Activated T-helper 1 cell treated with anti-CD3 and anti-CD28 coated beads, Interleukin-2, amount 50 U/mL, for 16 hours (primary cell): ENCODE measurements at regions not wholly inside any gene's neighbourhood (a gene's known extent, or its start where the extent isn't known, plus 50 kb on each side); places are given as distances from the start of the nearest gene placed in this dataset.
"Not testable (repeated sequence)": the region's sequence is repeated elsewhere in the genome, so short reads cannot be mapped to it uniquely, and the experiment has no call there.

Experiments used
- DNase-seq, 2 donors: peaks; one replicate each; pipeline ENCODE4 v3.0.0-alpha.2; 2020; ENCODE audit warnings: low read depth in 1 of 2, low spot score in 1 of 2

DNA sequence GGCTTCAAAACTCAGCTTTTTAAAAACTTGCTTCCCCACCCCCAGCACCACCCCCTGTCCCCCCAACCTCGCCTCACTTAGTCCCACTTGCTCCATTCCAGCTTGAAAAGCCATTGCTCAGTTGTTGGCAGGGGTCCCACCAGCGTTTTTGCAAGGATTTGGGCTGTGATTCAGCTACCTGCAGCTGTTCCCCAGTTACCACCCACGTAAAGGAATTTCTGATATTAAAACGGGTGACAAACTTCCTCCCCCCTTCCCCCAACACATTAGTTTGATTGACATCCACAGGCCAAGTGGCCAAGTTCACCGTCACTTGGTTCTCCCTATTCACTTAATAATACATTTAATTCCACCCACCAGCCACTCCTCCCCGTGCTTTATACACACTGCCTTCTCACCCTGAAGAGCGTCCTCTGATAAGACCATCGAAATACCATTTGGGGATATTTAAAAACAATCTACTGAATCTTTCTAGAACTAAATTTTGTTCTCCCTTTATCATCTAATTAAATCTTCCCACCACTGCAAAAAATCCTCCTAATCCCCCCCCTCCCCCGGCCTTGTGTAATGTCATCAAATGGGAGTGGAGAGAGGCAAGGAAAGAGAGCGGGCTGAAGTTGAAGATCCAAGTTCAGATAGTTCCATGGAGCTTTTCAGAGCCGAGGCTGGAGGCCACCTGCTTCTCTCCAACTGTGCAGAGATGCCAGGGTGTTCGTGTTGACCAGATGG lies 55.1 kb downstream of the SOX9 start:
- no peak for DNase-seq

DNA sequence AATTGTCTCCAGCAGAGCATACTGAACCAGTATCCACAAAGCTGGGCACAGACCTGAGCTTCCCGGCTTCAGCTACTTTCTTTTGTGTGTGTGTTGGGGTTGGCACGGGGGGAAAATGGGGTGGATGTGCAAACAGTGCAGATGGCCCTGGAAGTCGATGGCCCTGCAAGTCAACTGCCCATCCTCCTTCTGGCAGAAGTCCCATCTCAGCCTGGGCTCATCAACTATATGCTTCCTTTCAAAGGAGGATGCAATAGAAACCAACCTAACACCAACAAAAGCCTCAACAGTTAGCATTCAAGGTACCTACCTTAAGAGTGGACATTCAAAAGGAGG lies 55.7 kb downstream of the SOX9 start:
- DNase-seq = no peak

- DNase-seq = no peak
Measured at GRCh38 chr17:72176951-72177660, 56.3 kb downstream of the SOX9 start.

DNA sequence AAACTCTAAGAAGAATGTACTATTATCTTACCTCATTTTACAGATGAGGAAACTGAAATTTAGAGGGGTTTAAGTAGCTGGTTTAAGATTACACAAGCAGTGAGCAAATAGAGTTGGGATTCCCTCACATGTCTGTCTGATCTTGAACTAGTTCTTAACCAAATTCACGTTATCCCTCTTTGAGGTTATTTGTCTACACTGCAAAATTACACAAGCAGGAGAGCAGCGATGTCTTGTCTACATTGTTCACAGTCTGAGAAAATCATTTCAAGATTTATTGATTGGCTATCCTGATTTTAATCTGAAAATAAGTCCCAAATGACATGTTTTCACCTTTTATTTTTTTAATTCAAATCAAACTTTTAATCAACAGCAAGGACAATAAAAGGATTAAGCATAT lies 56.9 kb downstream of the SOX9 start:
- DNase-seq = no peak

- no peak for DNase-seq
Measured at GRCh38 chr17:72182371-72182873, 61.6 kb downstream of the SOX9 start.

DNA sequence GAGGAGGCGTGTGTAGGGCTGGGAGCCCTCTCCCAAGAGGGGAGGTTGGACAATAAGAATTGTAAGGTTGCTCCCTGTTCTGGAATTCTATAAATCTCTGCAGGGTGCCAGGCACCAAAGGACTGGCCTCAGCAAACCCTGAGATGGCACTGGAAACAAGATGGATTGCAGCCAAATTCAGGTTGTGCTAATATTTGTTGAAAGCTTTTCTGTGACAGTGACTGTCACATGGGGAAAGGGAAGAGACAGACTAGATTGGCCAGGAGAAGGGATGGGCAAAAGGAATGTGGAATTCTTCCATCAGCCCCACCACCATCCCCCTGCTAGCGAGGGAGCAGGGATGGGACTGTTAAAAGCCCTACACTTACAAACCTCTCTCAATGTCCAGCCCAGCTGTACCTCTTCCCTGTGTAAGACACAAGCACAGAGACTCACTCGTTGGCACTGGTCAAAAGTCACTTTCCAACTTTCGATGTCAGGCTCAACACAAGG lies 62.4 kb downstream of the SOX9 start:
- no peak for DNase-seq

DNA sequence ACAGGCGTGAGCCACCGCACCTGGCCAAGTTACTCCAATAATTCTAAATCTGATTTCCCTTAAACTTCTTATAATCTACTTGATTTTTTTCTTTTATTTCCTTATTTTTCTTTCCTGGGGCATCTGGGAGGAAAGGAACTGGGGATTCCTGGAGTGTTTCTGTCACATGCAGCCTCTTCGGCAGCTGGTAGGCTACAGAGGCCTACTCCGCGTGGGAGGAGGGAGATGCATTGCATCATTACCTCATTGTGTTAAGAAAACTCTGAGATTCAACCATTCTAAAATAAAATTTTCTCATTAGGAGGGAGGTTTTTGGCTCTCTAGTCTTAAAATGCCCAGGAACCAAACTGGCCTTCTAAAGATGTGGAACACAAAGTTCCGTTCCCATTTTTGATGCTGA lies 64.0 kb downstream of the SOX9 start:
- DNase-seq = no peak

- no peak for DNase-seq
Measured at GRCh38 chr17:72185564-72185963, 64.7 kb downstream of the SOX9 start.

GRCh38 chr17:72187556-72187955 lies 66.7 kb downstream of the SOX9 start:
- DNase-seq = no peak

- no peak for DNase-seq
Measured at GRCh38 chr17:72188801-72189200, 68.0 kb downstream of the SOX9 start.

GRCh38 chr17:72189768-72190593 lies 69.2 kb downstream of the SOX9 start:
- no peak for DNase-seq

- no peak for DNase-seq
Measured at GRCh38 chr17:72191356-72191755, 70.5 kb downstream of the SOX9 start.

GRCh38 chr17:72191921-72192799 lies 71.3 kb downstream of the SOX9 start:
- DNase-seq = no peak

- no peak for DNase-seq
Measured at GRCh38 chr17:72192800-72193192, 72.0 kb downstream of the SOX9 start.

DNA sequence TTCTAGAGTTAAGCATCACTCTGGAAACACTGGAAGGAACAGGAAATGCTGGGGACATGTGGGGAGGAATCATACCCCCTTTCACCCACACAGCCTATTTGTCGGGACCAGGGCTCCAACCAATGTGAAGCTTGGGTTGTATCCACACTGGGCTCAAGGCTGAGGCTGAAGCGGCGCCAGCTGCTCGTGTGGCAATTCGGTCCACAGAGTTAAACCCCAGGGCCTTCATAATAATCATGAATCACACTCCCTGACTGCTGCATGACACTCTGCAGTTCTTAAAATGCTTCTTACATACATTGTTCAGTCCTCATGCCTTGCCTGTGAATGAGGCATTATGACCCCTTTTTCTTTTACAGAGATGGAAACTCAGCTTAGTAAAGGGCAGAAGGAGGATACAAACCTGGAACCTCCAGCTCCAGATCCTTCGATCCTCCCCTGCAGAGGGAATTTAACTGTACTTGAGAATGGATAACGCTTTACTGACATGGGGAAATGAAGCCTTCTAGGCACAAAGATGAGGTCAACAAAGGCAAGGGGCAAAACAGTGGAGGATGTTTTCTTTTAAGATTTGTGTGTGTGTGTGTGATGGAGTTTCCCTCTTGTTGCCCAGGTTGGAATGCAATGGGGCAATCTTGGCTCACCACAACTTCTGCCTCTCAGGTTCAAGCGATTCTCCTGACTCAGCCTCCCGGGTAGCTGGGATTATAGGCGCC lies 72.7 kb downstream of the SOX9 start:
- no peak for DNase-seq

- DNase-seq = not testable (repeated sequence)
Measured at GRCh38 chr17:72194107-72194440, 73.3 kb downstream of the SOX9 start.

- DNase-seq = no peak
Measured at GRCh38 chr17:72199256-72199655, 78.4 kb downstream of the SOX9 start.

DNA sequence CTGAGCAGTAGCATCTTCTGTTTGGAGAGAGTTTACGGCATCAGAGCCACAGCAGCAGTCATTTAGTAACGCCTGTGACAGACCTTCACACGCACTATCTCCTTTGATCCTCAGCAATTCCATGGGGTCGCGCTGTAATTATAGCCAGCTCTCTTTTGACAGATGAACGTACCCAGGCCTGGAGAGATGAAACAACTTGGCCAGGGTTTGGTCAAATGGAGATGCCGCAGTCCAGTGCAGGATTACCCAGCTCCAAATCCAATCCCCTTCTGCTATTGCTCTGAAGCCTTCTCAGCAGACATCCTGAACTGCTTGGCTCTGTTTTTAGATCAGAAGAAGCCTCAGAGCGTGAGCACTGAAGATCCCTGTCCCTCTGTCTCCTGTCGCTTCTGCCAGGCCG lies 83.9 kb downstream of the SOX9 start:
- no peak for DNase-seq

DNA sequence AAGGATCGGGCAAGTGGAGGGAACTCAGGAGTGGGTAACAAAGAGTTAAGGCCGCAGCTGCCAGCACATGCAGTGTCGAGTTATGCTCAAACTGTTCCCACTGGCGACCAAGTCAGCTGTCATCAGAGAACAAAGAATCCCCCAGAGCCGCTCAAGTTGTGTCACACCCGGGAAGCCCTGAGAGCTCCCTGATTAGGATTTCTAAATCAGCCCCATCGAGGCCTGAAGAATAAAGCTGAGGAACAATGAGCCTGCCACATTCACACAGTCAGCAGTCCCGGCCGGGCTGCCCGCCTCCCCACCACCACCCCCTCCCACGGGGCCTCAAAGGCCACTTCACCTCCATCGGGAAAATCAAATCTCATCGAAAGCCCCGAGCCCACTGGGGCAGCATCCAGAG lies 84.5 kb downstream of the SOX9 start:
- DNase-seq = no peak

DNA sequence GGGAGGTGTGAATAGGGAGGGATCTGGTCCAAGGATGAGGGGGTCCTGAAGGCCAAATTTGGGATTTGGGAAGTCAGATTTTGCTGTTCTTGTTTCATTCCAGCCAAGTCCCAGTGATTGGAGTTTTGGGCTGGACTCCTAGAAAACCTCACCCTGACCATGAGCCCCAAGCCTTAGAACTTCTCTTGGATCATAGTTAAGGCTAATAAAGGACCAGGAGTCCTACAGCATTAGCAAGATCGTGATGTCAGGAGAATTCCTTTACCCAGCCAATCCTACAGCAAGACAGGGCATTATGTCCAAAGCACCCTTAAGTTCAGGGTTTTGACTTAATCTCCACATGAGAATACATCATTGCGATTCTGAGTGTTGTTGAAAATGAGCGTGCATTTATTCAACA lies 85.0 kb downstream of the SOX9 start:
- no peak for DNase-seq
